ENCODE measurements at regions not wholly inside any gene's neighbourhood (a gene's known extent, or its start where the extent isn't known, plus 50 kb on each side); places are given as distances from the start of the nearest gene placed in this dataset.

- DNase-seq = no peak
These were observed 488.3 kb downstream of the FOXO1 start for GRCh38 chr13:40178130-40178529.

- no peak for DNase-seq
These were observed 486.8 kb downstream of the FOXO1 start for GRCh38 chr13:40179445-40180281.

GRCh38 chr13:40180776-40181175 is 485.7 kb downstream of the FOXO1 start:
- no peak for DNase-seq

GRCh38 chr13:40181203-40181845 is 485.1 kb downstream of the FOXO1 start:
- DNase-seq = no peak

- DNase-seq = no peak
These were observed 483.9 kb downstream of the FOXO1 start for GRCh38 chr13:40182591-40182990.

GRCh38 chr13:40185414-40185813 is 481.0 kb downstream of the FOXO1 start:
- no peak for DNase-seq

GRCh38 chr13:40186041-40186440 is 480.4 kb downstream of the FOXO1 start:
- no peak for DNase-seq

GRCh38 chr13:40186626-40187323 is 479.7 kb downstream of the FOXO1 start:
- DNase-seq = no peak

GRCh38 chr13:40187324-40187795 is 479.1 kb downstream of the FOXO1 start:
- peak; percentile 60 for DNase-seq

GRCh38 chr13:40187841-40188591 is 478.4 kb downstream of the FOXO1 start:
- DNase-seq = peak; percentile 37

GRCh38 chr13:40189426-40189825 is 477.0 kb downstream of the FOXO1 start:
- no peak for DNase-seq

- DNase-seq = no peak
These were observed 476.4 kb downstream of the FOXO1 start for GRCh38 chr13:40189898-40190630.

GRCh38 chr13:40190641-40191100 is 475.8 kb downstream of the FOXO1 start:
- peak; percentile 55 for DNase-seq

GRCh38 chr13:40191186-40191980 is 475.1 kb downstream of the FOXO1 start:
- no peak for DNase-seq

GRCh38 chr13:40192452-40192851 is 474.0 kb downstream of the FOXO1 start:
- no peak for DNase-seq

GRCh38 chr13:40192858-40193257 is 473.6 kb downstream of the FOXO1 start:
- DNase-seq = no peak

- DNase-seq = no peak
These were observed 472.9 kb downstream of the FOXO1 start for GRCh38 chr13:40193286-40194223.

- no peak for DNase-seq
These were observed 472.1 kb downstream of the FOXO1 start for GRCh38 chr13:40194224-40194806.

GRCh38 chr13:40197049-40197448 is 469.4 kb downstream of the FOXO1 start:
- DNase-seq = no peak
